HG03558 (cell line): ENCODE measurements at regions not wholly inside any gene's neighbourhood (a gene's known extent, or its start where the extent isn't known, plus 50 kb on each side); places are given as distances from the start of the nearest gene placed in this dataset.
"Not testable (repeated sequence)": the region's sequence is repeated elsewhere in the genome, so short reads cannot be mapped to it uniquely, and the experiment has no call there.

Source experiments
- ATAC-seq: cut with Tn5 transposase; IDR thresholded peaks from one replicate; pipeline ENCODE4 v1.9.1; 2021; ENCODE audit warnings: moderate number of reproducible peaks; ENCODE audit not compliant: unreplicated experiment; ENCODE audit errors: extremely low read depth

- no peak for ATAC-seq
Observed at GRCh38 chr10:10661176-10661575, 356.5 kb upstream of the CELF2 start.

- ATAC-seq = no peak
Observed at GRCh38 chr10:10662716-10663408, 354.8 kb upstream of the CELF2 start.

DNA sequence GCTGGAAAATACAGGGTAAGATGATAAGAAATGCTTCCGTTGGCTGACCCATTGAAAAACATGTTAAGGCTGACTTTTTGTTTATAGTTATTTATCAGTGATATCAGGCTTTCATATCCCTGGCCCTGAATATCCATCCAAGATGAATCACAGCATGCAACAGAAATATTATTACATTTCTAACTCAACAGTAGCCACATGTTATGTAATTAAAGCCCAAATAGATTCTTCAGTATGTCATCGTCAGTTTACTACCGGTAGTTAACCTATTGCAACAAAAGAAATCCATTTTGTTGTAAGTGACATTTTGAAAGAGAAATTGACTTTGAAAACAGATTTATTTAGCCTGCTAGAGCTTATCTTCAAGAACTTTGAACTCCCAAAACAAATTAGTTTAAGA is 354.1 kb upstream of the CELF2 start:
- ATAC-seq = no peak

DNA sequence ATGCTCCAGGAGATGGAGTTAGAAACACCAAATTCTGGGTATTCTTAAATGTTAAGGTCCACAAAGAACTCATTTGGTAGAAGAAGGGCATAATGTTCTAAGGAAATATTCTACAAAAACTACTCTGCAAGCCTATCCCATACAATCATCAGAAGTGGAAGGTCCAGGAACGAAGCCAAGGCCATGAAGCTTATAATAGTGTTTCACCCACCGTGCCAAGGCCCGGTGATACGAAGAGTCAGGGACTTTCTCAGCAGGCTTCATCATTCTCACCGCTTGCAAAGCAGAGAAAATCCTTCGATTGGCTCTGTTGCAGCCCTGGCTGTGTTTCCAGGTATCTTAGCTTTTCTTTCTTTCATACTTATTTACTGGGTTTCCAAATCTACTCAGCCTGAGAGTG is 351.9 kb upstream of the CELF2 start:
- ATAC-seq = no peak

DNA sequence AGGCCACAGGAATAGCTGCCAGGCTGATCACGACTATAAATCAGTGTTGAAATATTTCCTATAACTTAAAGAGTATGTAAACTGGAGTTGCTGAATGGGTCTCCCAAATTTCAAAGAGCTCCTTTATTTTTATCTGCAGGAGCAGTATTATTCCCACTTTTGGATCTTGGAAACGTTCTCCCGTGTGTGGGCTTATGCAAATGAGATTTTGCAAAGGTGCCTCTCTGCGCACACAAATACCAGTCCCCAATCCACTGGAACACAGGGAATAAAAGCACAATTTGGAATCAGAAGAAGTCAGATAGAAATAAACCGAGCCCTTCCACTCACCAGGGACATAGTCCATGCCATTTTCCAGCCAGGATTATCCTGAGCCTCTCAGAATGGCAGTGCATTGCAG is 350.2 kb upstream of the CELF2 start:
- no peak for ATAC-seq

- no peak for ATAC-seq
Observed at GRCh38 chr10:10676972-10677371, 340.7 kb upstream of the CELF2 start.

DNA sequence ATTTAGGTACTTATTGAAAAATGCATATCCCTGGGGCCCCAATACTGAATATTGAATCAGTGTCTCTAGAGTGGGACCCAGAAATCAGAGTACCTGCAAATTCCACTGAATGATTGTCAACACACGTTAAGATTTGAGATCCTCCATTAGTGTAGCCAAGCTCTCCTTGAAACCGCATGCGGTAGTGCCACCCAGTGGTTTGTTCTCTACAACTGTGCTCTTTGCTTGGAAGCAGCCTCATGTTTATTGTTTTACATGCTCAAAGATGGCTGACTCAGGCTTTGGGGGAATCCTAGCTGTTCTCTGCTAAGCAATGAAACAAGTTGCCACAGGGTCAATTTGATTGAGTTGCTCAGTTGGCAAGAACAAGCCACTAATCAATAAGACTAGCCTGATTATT is 340.2 kb upstream of the CELF2 start:
- no peak for ATAC-seq

DNA sequence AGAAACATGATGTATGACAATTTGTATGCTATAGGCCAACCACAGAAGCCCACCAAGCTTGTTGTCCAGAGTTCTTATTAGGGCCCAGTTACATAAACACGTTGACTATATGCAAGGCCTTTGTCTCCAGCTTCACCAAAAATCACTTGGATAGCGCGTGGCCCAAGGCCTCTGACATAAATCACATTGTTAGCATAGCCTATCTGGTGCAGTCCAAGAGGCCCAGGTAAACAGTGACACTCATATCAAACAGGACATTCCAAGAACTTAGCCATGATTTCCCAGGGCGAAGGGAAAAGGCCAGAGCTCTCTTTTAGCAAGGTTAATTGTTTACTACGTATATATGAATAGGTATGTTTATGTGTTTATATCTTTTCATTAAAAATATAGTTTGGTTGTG is 337.2 kb upstream of the CELF2 start:
- no peak for ATAC-seq

DNA sequence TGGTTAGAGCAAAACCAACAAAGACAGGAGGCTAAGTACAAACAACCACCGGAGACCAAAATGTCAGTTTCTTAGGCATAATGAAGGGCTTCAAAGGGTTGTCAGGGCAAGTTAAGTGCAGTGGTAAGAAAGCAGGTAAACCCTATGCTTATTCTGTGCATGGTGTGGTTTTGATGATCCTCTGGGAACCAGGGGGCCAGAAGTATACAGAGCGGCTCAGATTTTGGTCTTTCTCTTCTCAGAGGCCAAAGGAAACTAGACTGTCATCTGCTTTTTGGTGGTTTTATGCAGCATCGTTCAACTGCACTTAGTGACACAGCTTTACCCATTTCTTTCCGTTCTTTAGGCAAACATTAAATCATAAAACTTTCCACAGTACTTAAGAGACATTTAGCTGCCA is 332.7 kb upstream of the CELF2 start:
- no peak for ATAC-seq

GRCh38 chr10:10685566-10685965 is 332.1 kb upstream of the CELF2 start:
- no peak for ATAC-seq

GRCh38 chr10:10687751-10688150 is 329.9 kb upstream of the CELF2 start:
- no peak for ATAC-seq

- ATAC-seq = no peak
Observed at GRCh38 chr10:10699427-10699826, 318.2 kb upstream of the CELF2 start.

GRCh38 chr10:10701084-10701611 is 316.5 kb upstream of the CELF2 start:
- no peak for ATAC-seq

GRCh38 chr10:10702211-10702610 is 315.5 kb upstream of the CELF2 start:
- ATAC-seq = no peak

GRCh38 chr10:10703382-10703781 is 314.3 kb upstream of the CELF2 start:
- no peak for ATAC-seq

DNA sequence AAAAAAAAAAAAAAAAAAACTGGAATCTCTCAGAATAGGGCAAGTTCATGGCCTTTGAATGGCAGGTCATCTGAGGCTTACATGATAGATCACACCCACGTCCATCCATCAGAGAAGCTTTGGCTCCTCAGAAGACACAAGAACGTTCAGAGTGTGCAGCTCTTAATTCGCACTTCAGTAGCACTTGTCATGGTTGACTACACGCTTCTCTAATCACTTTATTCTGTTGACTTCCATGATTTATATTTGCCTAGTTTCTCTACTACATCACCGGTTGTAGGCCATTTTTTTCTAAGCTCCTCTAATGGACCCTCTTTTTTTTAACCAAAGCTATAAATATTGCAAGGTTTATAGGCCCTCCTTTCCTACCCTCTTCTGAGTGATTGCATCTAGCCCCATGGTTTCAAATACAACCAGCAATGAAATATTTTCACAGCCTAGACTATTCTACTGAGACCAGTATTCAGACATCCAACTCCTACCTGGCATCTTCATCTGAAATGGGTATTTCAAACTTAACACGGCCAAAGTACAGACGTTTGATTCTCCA is 305.4 kb upstream of the CELF2 start:
- ATAC-seq = no peak

DNA sequence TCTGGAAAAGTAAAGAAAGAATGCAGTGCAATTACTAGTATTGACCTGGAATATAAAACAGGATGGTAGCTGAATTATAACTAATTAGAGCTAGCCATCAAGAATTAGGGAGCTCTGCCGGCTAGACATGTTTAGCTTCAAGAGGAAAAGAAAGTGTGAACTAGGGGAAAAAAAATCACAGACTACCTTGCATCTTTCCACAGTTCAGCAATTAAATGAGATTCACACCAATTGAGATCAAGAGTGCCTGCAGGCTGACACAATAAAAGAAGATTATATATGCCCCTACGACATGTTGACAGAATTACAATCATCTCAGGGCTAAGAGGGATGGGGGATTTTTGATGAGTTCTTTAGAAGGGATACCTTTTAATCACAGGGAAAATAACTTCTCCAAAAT is 303.3 kb upstream of the CELF2 start:
- no peak for ATAC-seq

DNA sequence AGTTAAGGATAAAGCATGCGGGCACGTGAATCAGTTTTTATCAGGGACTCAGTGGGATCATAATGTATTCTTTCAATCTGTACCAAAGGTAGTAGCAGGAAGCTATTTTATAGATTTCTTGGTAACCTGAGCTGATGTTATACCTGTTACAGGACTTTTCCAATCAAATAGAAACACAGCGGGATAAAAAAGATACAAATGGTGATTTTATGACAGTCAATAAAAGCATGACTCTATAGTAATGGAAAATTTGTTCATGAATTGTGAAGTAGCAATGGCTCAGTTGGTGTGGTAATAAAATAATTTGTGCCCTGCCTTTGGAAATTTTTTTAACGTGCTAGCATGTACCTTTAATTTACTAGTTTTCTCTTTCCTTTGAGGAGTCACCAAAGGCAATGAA is 300.7 kb upstream of the CELF2 start:
- no peak for ATAC-seq

GRCh38 chr10:10722422-10722821 is 295.2 kb upstream of the CELF2 start:
- ATAC-seq = no peak

DNA sequence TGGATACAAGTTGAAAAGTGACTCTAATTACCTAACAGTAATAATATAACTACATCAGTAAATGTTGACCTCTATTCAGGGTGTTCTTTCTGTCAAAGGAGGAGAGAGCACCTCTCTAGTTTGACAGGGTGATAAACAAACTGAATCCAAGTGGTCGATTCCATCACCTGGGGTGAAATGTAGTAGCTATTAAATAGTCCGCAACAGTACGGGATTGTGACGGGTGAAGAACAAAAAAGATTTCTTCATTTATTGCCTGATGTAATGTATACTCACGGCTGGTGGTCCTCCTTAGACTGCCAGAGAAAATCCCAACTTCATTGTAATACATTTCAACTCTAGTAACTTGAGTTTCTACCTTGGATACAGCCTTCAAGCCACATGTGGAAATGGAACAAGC is 292.5 kb upstream of the CELF2 start:
- no peak for ATAC-seq

- no peak for ATAC-seq
Observed at GRCh38 chr10:10726101-10726500, 291.6 kb upstream of the CELF2 start.

- ATAC-seq = not testable (repeated sequence)
Observed at GRCh38 chr10:10727411-10727810, 290.3 kb upstream of the CELF2 start.
